ENCODE measurements at regions not wholly inside any gene's neighbourhood (a gene's known extent, or its start where the extent isn't known, plus 50 kb on each side); places are given as distances from the start of the nearest gene placed in this dataset.
"Not testable (repeated sequence)": the region's sequence is repeated elsewhere in the genome, so short reads cannot be mapped to it uniquely, and the experiment has no call there.

- WGBS: 94% methylated on average over 4 of the region's 7 CpGs
- Histone ChIP-seq H3K27ac (replicated peaks in 1 of 4) (no peak overlapping the region), H3K4me3 (no peak overlapping the region), H3K4me1 (no peaks in the 10 kb centered on the region), H3K36me3 (no peaks in the 10 kb centered on the region), H3K9me3 (no peaks in the 10 kb centered on the region), H3K27me3 (peaks cover 0 to 6% (median 0%) of the 10 kb centered on the region in 4 donors)
- TF ChIP-seq CTCF (IDR thresholded peaks at IDR 0.05) (no peak), EP300 (IDR thresholded peaks at IDR 0.05) (no peak), POLR2AphosphoS5 (IDR thresholded peaks at IDR 0.05) (no peak), POLR2A (IDR thresholded peaks at IDR 0.05; ENCODE audit: low read depth) (no peak)
- intact Hi-C loops (cut with DNase I): no loop called here
- DNase-seq (ENCODE audit: extremely low spot score): no peak
Observed at GRCh38 chr18:76275727-76276313, 219.2 kb downstream of the ZNF516 start.

GRCh38 chr18:76274468-76275289 lies 220.4 kb downstream of the ZNF516 start:
- H3K27ac ChIP-seq (replicated peaks in 1 of 4): no peak overlapping the region
- no peak overlapping the region for H3K4me3 ChIP-seq
- H3K27me3 ChIP-seq: peaks cover 0 to 6% (median 0%) of the 10 kb centered on the region in 4 donors
- WGBS: 51% methylated on average over 19 of the region's 19 CpGs
- intact Hi-C loops (cut with DNase I): no loop called here
- no peaks in the 10 kb centered on the region for H3K36me3 ChIP-seq
- no peak for TF ChIP-seq POLR2AphosphoS5 (IDR thresholded peaks at IDR 0.05)
- no peak for TF ChIP-seq POLR2A (IDR thresholded peaks at IDR 0.05; ENCODE audit: low read depth)
- no peak for TF ChIP-seq CTCF (IDR thresholded peaks at IDR 0.05)
- no peak for TF ChIP-seq EP300 (IDR thresholded peaks at IDR 0.05)
- no peak for DNase-seq (ENCODE audit: extremely low spot score)
- no peaks in the 10 kb centered on the region for H3K9me3 ChIP-seq
- H3K4me1 ChIP-seq: no peaks in the 10 kb centered on the region

- Histone ChIP-seq H3K4me1 (no peaks in the 10 kb centered on the region), H3K27me3 (peaks cover 0 to 6% (median 0%) of the 10 kb centered on the region in 4 donors), H3K4me3 (no peak overlapping the region), H3K9me3 (no peaks in the 10 kb centered on the region), H3K27ac (replicated peaks in 1 of 4) (no peak overlapping the region), H3K36me3 (no peaks in the 10 kb centered on the region)
- no peak for TF ChIP-seq POLR2A (IDR thresholded peaks at IDR 0.05; ENCODE audit: low read depth)
- TF ChIP-seq EP300 (IDR thresholded peaks at IDR 0.05): no peak
- WGBS: 90% methylated on average over 6 of the region's 6 CpGs
- DNase-seq (ENCODE audit: extremely low spot score): no peak
- intact Hi-C loops (cut with DNase I): no loop called here
Observed at GRCh38 chr18:76273956-76274355, 221.1 kb downstream of the ZNF516 start.

GRCh38 chr18:76273036-76273545 lies 222.0 kb downstream of the ZNF516 start:
- DNase-seq (ENCODE audit: extremely low spot score): no peak
- no peaks in the 10 kb centered on the region for H3K4me1 ChIP-seq
- no peaks in the 10 kb centered on the region for H3K36me3 ChIP-seq
- 95% methylated on average over 23 of the region's 23 CpGs for WGBS
- no peak overlapping the region for H3K4me3 ChIP-seq
- no peaks in the 10 kb centered on the region for H3K9me3 ChIP-seq
- peaks cover 0 to 6% (median 0%) of the 10 kb centered on the region in 4 donors for H3K27me3 ChIP-seq
- no peak overlapping the region for H3K27ac ChIP-seq (replicated peaks in 1 of 4)
- TF ChIP-seq POLR2AphosphoS5 (IDR thresholded peaks at IDR 0.05) (no peak), POLR2A (IDR thresholded peaks at IDR 0.05; ENCODE audit: low read depth) (no peak), CTCF (IDR thresholded peaks at IDR 0.05) (no peak), EP300 (IDR thresholded peaks at IDR 0.05) (no peak)
- intact Hi-C loops (cut with DNase I): no loop called here

GRCh38 chr18:76267423-76267822 lies 227.6 kb downstream of the ZNF516 start:
- H3K27me3 ChIP-seq; intact Hi-C loops (cut with DNase I); H3K9me3 ChIP-seq; H3K36me3 ChIP-seq; H3K4me3 ChIP-seq; H3K27ac ChIP-seq (replicated peaks in 1 of 4); DNase-seq (ENCODE audit: extremely low spot score): not testable (repeated sequence)
- peaks cover 0 to 35% (median 24%) of the 10 kb centered on the region in 4 donors for H3K4me1 ChIP-seq
- 93% methylated on average over 6 of the region's 6 CpGs for WGBS
